SK-N-SH (cell line): ENCODE measurements at regions not wholly inside any gene's neighbourhood (a gene's known extent, or its start where the extent isn't known, plus 50 kb on each side); places are given as distances from the start of the nearest gene placed in this dataset.

Experiments used
- CTCF ChIA-PET: fragments of 300-600, 350-600 bp; formaldehyde crosslinking; extraction: SDS; loops from one replicate; lab custom pipeline; 2021; lab: Yijun Ruan, JAX
- POLR2A ChIA-PET: fragments of 350-600 bp; sonication (Branson Sonifier 250); formaldehyde crosslinking; extraction: SDS; loops from one replicate; lab custom pipeline; 2020; ENCODE audit warnings: antibody characterized with exemption, inconsistent platforms; lab: Yijun Ruan, JAX
- DNase-seq: peaks from one replicate; pipeline ENCODE4 v3.0.0; 2012
- H2AFZ ChIP-seq: fragments of 200-600 bp; sonication (generic); 2 replicates; pipeline ENCODE4 v1.8.1; 2016; ENCODE audit warnings: antibody characterized with exemption, mild to moderate bottlenecking, low read depth
- H3F3A ChIP-seq: fragments of 200-600 bp; sonication (generic); replicated peaks from 2 replicates; pipeline ENCODE3; 2016; ENCODE audit warnings: antibody characterized with exemption, mild to moderate bottlenecking; ENCODE audit not compliant: insufficient read depth
- H3K27ac ChIP-seq, 2 experiments: fragments of 200-500 bp in 1 of 2; fragments of 200-600 bp in 1 of 2; sonication (Bioruptor generic) in 1 of 2; sonication (generic), shearing (Covaris generic) in 1 of 2; 2 replicates each; pipeline versions ENCODE4 v1.5.1 to v1.6.1; 2014 to 2016; ENCODE audit warnings: low read depth in 2 of 2, inconsistent platforms in 1 of 2, low read length in 1 of 2, mild to moderate bottlenecking in 1 of 2, mixed read lengths in 1 of 2
- H3K27me3 ChIP-seq: fragments of 200-600 bp; sonication (generic), shearing (Covaris generic); 2 replicates; pipeline ENCODE4 v1.6.1; 2016; ENCODE audit warnings: mixed run types; ENCODE audit not compliant: insufficient read depth
- H3K36me3 ChIP-seq, 2 experiments: fragments of 200-500 bp in 1 of 2; fragments of 200-600 bp in 1 of 2; sonication (Bioruptor generic) in 1 of 2; sonication (generic) in 1 of 2; replicated peaks in 1 of 2; 2 replicates each; pipeline versions ENCODE3 to v1.5.1; 2014 to 2016; ENCODE audit warnings: low read length in 1 of 2, mild to moderate bottlenecking in 1 of 2; ENCODE audit not compliant: insufficient read depth in 2 of 2, control insufficient read depth in 1 of 2
- H3K4me1 ChIP-seq, 2 experiments: fragments of 200-500 bp in 1 of 2; fragments of 200-600 bp in 1 of 2; sonication (Bioruptor generic) in 1 of 2; sonication (generic), shearing (Covaris generic) in 1 of 2; 2 replicates each; pipeline versions ENCODE4 v1.5.1 to v1.6.1; 2014 to 2016; ENCODE audit warnings: low read depth in 1 of 2, low read length in 1 of 2, mixed run types in 1 of 2; ENCODE audit not compliant: insufficient read depth in 2 of 2, control insufficient read depth in 1 of 2
- H3K4me2 ChIP-seq: fragments of 200-600 bp; sonication (generic), shearing (Covaris generic); 2 replicates; pipeline ENCODE4 v1.6.1; 2017; ENCODE audit warnings: mixed run types
- H3K4me3 ChIP-seq, 2 experiments: fragments of 200-500 bp in 1 of 2; fragments of 200-600 bp in 1 of 2; sonication (Bioruptor generic) in 1 of 2; sonication (generic), shearing (Covaris generic) in 1 of 2; 2 replicates each; pipeline versions ENCODE4 v1.5.1 to v1.8.1; 2014 to 2016; ENCODE audit warnings: low read depth in 2 of 2, inconsistent platforms in 1 of 2, low read length in 1 of 2, mild to moderate bottlenecking in 1 of 2, mixed read lengths in 1 of 2, moderate library complexity in 1 of 2
- H3K79me2 ChIP-seq: fragments of 200-600 bp; sonication (generic); 2 replicates; pipeline ENCODE4 v1.8.1; 2017; ENCODE audit warnings: mild to moderate bottlenecking; ENCODE audit not compliant: insufficient read depth
- H3K9ac ChIP-seq: fragments of 200-600 bp; sonication (generic); 2 replicates; pipeline ENCODE4 v1.6.1; 2017; ENCODE audit warnings: mixed run types
- H3K9me2 ChIP-seq: fragments of 200-600 bp; sonication (generic); 2 replicates; pipeline ENCODE4 v1.6.1; 2017; ENCODE audit warnings: mixed run types
- H3K9me3 ChIP-seq: fragments of 200-600 bp; sonication (generic); 2 replicates; pipeline ENCODE4 v1.6.1; 2017; ENCODE audit warnings: mixed run types, mild to moderate bottlenecking, moderate library complexity
- H4K20me1 ChIP-seq: fragments of 200-600 bp; sonication (generic); 2 replicates; pipeline ENCODE4 v1.6.1; 2017; ENCODE audit warnings: mild to moderate bottlenecking, mixed run types; ENCODE audit not compliant: insufficient read depth
- CHD2 ChIP-seq: fragments of 150-350 bp; IDR thresholded peaks from 2 replicates; pipeline ENCODE4 v1.6.1; 2018; ENCODE audit warnings: low read length; ENCODE audit not compliant: partially characterized antibody
- FOSL2 ChIP-seq: IDR thresholded peaks from 2 replicates; pipeline ENCODE4 v1.4.0; 2012; ENCODE audit warnings: low read depth, mild to moderate bottlenecking, moderate library complexity, borderline replicate concordance
- FOXJ3 ChIP-seq: sonication (generic); formaldehyde crosslinking; IDR thresholded peaks from 2 replicates; pipeline ENCODE4 v1.5.1; 2020; ENCODE audit warnings: mild to moderate bottlenecking, missing genetic modification reagents
- JUND ChIP-seq: IDR thresholded peaks from 2 replicates; pipeline ENCODE4 v1.4.0; 2012
- MEF2A ChIP-seq: IDR thresholded peaks from 2 replicates; pipeline ENCODE4 v1.4.0; 2012; ENCODE audit warnings: low read depth, borderline replicate concordance
- MXI1 ChIP-seq: IDR thresholded peaks from 2 replicates; pipeline ENCODE4 v1.6.1; 2012; ENCODE audit warnings: mild to moderate bottlenecking, low read depth, low read length, improper control_type of control experiment
- NFIC ChIP-seq: IDR thresholded peaks from 2 replicates; pipeline ENCODE4 v1.4.0; 2012; ENCODE audit warnings: borderline replicate concordance
- RAD21 ChIP-seq: IDR thresholded peaks from 2 replicates; pipeline ENCODE4 v1.6.1; 2012; ENCODE audit warnings: mild to moderate bottlenecking, low read length
- RCOR1 ChIP-seq: fragments of 150-350 bp; IDR thresholded peaks from 2 replicates; pipeline ENCODE4 v1.6.1; 2017; ENCODE audit warnings: antibody characterized with exemption, low read length
- REST ChIP-seq: IDR thresholded peaks from 2 replicates; pipeline ENCODE4 v1.6.1; 2012; ENCODE audit warnings: mild to moderate bottlenecking, low read depth, low read length, moderate library complexity
- RFX5 ChIP-seq: IDR thresholded peaks from 2 replicates; pipeline ENCODE4 v1.6.1; 2012; ENCODE audit warnings: mild to moderate bottlenecking, improper control_type of control experiment, low read length
- RXRA ChIP-seq: IDR thresholded peaks from 2 replicates; pipeline ENCODE4 v1.4.0; 2012; ENCODE audit warnings: low read depth, mild to moderate bottlenecking, borderline replicate concordance
- SIN3A ChIP-seq: IDR thresholded peaks from 2 replicates; pipeline ENCODE4 v1.6.1; 2012; ENCODE audit warnings: low read depth, mild to moderate bottlenecking, low read length, moderate library complexity, borderline replicate concordance
- SMC3 ChIP-seq: IDR thresholded peaks from 2 replicates; pipeline ENCODE4 v1.6.1; 2012; ENCODE audit warnings: low read depth, low read length, improper control_type of control experiment
- TAF1 ChIP-seq: IDR thresholded peaks from 2 replicates; pipeline ENCODE4 v1.6.1; 2012; ENCODE audit warnings: low read depth, mild to moderate bottlenecking, low read length, moderate library complexity, borderline replicate concordance
- TCF12 ChIP-seq: IDR thresholded peaks from 2 replicates; pipeline ENCODE4 v1.4.0; 2012
- USF1 ChIP-seq: IDR thresholded peaks from 2 replicates; pipeline ENCODE4 v1.4.0; 2012; ENCODE audit warnings: low read depth, borderline replicate concordance
- WGBS: methylation state at CpG from one replicate; pipeline ENCODE4 v1.1.6; 2017; ENCODE audit warnings: low lambda C conversion rate; 5-methylcytosine and 5-hydroxymethylcytosine counted together
- TF ChIP-seq, protein P1 (sequence below): IDR thresholded peaks from 2 replicates; pipeline ENCODE4 v1.4.0; 2012; ENCODE audit warnings: low read depth
- TF ChIP-seq, protein P2 (sequence below): IDR thresholded peaks from 2 replicates; pipeline ENCODE4; 2012

GRCh38 chr4:100113732-100114131 lies 76.5 kb downstream of the DDIT4L start:
- Histone ChIP-seq H3K9ac (no peak overlapping the region), H3K4me3 (no peak overlapping the region), H3K27me3 (no peaks in the 10 kb centered on the region), H3K9me3 (no peaks in the 10 kb centered on the region), H3K4me2 (no peak overlapping the region), H3K9me2 (no peaks in the 10 kb centered on the region), H3F3A (no peaks in the 10 kb centered on the region), H3K4me1 (peaks cover 0 to 14% of the 10 kb centered on the region in 2 experiments; a peak in 3 of 4 replicates), H3K36me3 (no peaks in the 10 kb centered on the region), H3K79me2 (no peaks in the 10 kb centered on the region), H3K27ac (no peak overlapping the region), H2AFZ (no peak overlapping the region), H4K20me1 (no peaks in the 10 kb centered on the region)
- POLR2A ChIA-PET: no interaction called here
- CTCF ChIA-PET: interaction anchor here (0.5 to 1.9 kb wide), 6 partner anchors 17 to 120 kb away, joined by 3 to 6 read pairs (median 3); no protein-coding TSS in a partner anchor
- WGBS: 88% methylated on average over 2 of the region's 2 CpGs
- no peak for DNase-seq
- TF ChIP-seq SIN3A (no peak), JUND (no peak), MXI1 (no peak), RCOR1 (no peak), RXRA (no peak), RFX5 (no peak), NFIC (no peak), SMC3 (no peak), USF1 (no peak), FOSL2 (no peak), REST (no peak), TAF1 (no peak), FOXJ3 (CRISPR knock-in tag) (no peak), MEF2A (no peak), RAD21 (no peak), TCF12 (no peak), CHD2 (no peak)
- TF ChIP-seq, protein P1, sequence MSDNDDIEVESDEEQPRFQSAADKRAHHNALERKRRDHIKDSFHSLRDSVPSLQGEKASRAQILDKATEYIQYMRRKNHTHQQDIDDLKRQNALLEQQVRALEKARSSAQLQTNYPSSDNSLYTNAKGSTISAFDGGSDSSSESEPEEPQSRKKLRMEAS: no peak
- TF ChIP-seq, protein P2, sequence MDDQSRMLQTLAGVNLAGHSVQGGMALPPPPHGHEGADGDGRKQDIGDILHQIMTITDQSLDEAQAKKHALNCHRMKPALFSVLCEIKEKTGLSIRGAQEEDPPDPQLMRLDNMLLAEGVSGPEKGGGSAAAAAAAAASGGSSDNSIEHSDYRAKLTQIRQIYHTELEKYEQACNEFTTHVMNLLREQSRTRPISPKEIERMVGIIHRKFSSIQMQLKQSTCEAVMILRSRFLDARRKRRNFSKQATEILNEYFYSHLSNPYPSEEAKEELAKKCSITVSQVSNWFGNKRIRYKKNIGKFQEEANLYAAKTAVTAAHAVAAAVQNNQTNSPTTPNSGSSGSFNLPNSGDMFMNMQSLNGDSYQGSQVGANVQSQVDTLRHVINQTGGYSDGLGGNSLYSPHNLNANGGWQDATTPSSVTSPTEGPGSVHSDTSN: no peak
